Loucy (cell line): ENCODE measurements at regions not wholly inside any gene's neighbourhood (a gene's known extent, or its start where the extent isn't known, plus 50 kb on each side); places are given as distances from the start of the nearest gene placed in this dataset.
"Not testable (repeated sequence)": the region's sequence is repeated elsewhere in the genome, so short reads cannot be mapped to it uniquely, and the experiment has no call there.

ENCODE experiments used
- H2AFZ ChIP-seq: fragments of 200-600 bp; sonication (generic); 2 replicates; pipeline ENCODE4 v1.6.0; 2016; ENCODE audit warnings: antibody characterized with exemption, mild to moderate bottlenecking, low read length, moderate library complexity
- H3F3A ChIP-seq: fragments of 200-600 bp; 2 replicates; pipeline ENCODE4 v1.6.0; 2016; ENCODE audit warnings: antibody characterized with exemption, low read depth, mild to moderate bottlenecking
- H3K27me3 ChIP-seq: fragments of 200-600 bp; sonication (generic); 2 replicates; pipeline ENCODE4 v1.6.1; 2014; ENCODE audit warnings: low read length, mild to moderate bottlenecking; ENCODE audit not compliant: insufficient read depth, poor library complexity, severe bottlenecking
- H3K36me3 ChIP-seq: fragments of 200-600 bp; sonication (generic); 2 replicates; pipeline ENCODE4 v1.6.1; 2016; ENCODE audit warnings: low read length; ENCODE audit not compliant: insufficient read depth
- H3K4me1 ChIP-seq: fragments of 200-600 bp; sonication (generic); 2 replicates; pipeline ENCODE4 v1.5.1; 2014; ENCODE audit warnings: low read length, mild to moderate bottlenecking; ENCODE audit not compliant: insufficient read depth, poor library complexity, severe bottlenecking
- H3K4me2 ChIP-seq: fragments of 200-600 bp; sonication (generic); 2 replicates; pipeline ENCODE4 v1.6.0; 2014; ENCODE audit warnings: antibody characterized with exemption, low read length, low read depth, mild to moderate bottlenecking; ENCODE audit not compliant: poor library complexity, severe bottlenecking
- H3K4me3 ChIP-seq: fragments of 200-600 bp; sonication (generic); 2 replicates; pipeline ENCODE4 v1.5.1; 2014; ENCODE audit warnings: low read length, mild to moderate bottlenecking, mixed read lengths; ENCODE audit not compliant: poor library complexity, severe bottlenecking
- H3K79me2 ChIP-seq: fragments of 200-600 bp; sonication (generic); 2 replicates; pipeline ENCODE4 v1.6.1; 2014; ENCODE audit warnings: low read length; ENCODE audit not compliant: insufficient read depth
- H3K9ac ChIP-seq: fragments of 200-600 bp; sonication (generic); 2 replicates; pipeline ENCODE4 v1.6.0; 2014; ENCODE audit warnings: mild to moderate bottlenecking, low read depth, low read length, moderate library complexity; ENCODE audit not compliant: poor library complexity, severe bottlenecking
- H3K9me2 ChIP-seq: fragments of 200-600 bp; sonication (generic); replicated peaks from 2 replicates; pipeline ENCODE4 v1.6.1; 2016; ENCODE audit warnings: low read depth, low read length, mixed read lengths
- H3K9me3 ChIP-seq: fragments of 200-600 bp; sonication (generic); 2 replicates; pipeline ENCODE4 v1.6.1; 2014; ENCODE audit warnings: mild to moderate bottlenecking, antibody characterized with exemption, low read length, low read depth; ENCODE audit not compliant: insufficient read depth
- H4K20me1 ChIP-seq: fragments of 200-600 bp; sonication (generic); 2 replicates; pipeline ENCODE4 v1.6.0; 2014; ENCODE audit warnings: antibody characterized with exemption, low read length, mild to moderate bottlenecking; ENCODE audit not compliant: insufficient read depth, poor library complexity, severe bottlenecking
- EZH2phosphoT487 ChIP-seq: fragments of 200-600 bp; IDR thresholded peaks from 2 replicates; pipeline ENCODE4 v1.6.1; 2018; ENCODE audit warnings: antibody characterized with exemption, mild to moderate bottlenecking, moderate library complexity, borderline replicate concordance
- TF ChIP-seq, protein P1 (sequence below): fragments of 200-600 bp; sonication (generic); conservative IDR thresholded peaks from 2 replicates; pipeline ENCODE4 v1.5.1; 2014; ENCODE audit warnings: mild to moderate bottlenecking, antibody characterized with exemption, low read length

GRCh38 chr20:6333110-6333509 is 210.3 kb upstream of the FERMT1 start:
- Histone ChIP-seq H3K4me3 (no peak overlapping the region), H3K36me3 (no peaks in the 10 kb centered on the region), H3K4me1 (no peaks in the 10 kb centered on the region), H4K20me1 (no peaks in the 10 kb centered on the region), H3K9ac (no peak overlapping the region), H3K4me2 (no peak overlapping the region), H3K79me2 (no peaks in the 10 kb centered on the region), H3K9me2 (no peaks in the 10 kb centered on the region), H3F3A (no peaks in the 10 kb centered on the region), H3K27me3 (no peaks in the 10 kb centered on the region), H2AFZ (no peak overlapping the region), H3K9me3 (no peaks in the 10 kb centered on the region; the same call in 1 of the 2 replicates)
- no peak for TF ChIP-seq EZH2phosphoT487
- TF ChIP-seq, protein P1, sequence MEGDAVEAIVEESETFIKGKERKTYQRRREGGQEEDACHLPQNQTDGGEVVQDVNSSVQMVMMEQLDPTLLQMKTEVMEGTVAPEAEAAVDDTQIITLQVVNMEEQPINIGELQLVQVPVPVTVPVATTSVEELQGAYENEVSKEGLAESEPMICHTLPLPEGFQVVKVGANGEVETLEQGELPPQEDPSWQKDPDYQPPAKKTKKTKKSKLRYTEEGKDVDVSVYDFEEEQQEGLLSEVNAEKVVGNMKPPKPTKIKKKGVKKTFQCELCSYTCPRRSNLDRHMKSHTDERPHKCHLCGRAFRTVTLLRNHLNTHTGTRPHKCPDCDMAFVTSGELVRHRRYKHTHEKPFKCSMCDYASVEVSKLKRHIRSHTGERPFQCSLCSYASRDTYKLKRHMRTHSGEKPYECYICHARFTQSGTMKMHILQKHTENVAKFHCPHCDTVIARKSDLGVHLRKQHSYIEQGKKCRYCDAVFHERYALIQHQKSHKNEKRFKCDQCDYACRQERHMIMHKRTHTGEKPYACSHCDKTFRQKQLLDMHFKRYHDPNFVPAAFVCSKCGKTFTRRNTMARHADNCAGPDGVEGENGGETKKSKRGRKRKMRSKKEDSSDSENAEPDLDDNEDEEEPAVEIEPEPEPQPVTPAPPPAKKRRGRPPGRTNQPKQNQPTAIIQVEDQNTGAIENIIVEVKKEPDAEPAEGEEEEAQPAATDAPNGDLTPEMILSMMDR = no peak

- H3K79me2 ChIP-seq = not testable (repeated sequence)
Observed at GRCh38 chr20:6321235-6321634, 198.4 kb upstream of the FERMT1 start.

DNA sequence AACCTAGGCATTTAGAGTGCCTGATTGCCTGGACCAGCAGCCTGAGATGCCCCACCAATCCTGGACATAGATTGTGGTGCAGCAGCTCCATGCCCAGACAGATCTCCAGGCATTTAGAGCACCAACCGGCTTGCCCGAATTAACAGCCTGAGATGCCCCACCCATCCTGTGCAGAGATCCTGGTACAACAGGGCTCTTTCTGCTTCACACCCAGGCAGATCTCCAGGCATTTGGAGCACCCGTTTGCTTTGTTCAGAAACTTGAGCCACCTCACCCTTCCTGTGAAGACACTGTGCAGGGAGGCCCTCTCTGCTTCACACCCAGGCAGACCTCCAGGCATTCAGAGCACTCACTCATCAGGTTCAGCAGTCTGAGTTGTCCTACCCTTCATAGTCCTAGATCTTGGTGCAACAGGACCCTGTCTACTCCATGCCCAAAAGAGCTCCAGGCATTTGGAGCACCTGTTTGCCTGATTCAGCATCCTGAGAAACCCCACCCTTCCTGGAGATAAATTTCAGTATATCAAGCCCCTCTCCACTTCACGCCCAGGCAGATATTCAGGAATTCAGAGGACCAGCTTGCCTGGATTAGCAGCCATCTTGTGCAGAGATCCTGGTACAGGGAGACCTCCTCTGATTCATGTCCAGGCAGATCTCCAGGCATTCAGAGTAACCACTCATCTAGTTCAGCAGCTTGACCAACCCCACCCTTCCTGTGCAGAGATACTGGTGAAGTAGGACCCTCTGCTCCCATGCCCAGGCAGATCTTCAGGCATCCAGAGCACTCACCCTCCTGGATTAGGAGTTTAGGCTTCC is 189.2 kb upstream of the FERMT1 start:
- no peaks in the 10 kb centered on the region for H3K27me3 ChIP-seq

More at GRCh38 chr20:6321235-6321634, 198.4 kb upstream of the FERMT1 start:
- not testable (repeated sequence) for H3F3A ChIP-seq, H3K9me3 ChIP-seq, H3K36me3 ChIP-seq, H3K27me3 ChIP-seq, H3K4me3 ChIP-seq, H2AFZ ChIP-seq, H4K20me1 ChIP-seq, H3K4me2 ChIP-seq, H3K4me1 ChIP-seq, H3K9ac ChIP-seq, H3K9me2 ChIP-seq

More for the DNA sequence above, 189.2 kb upstream of the FERMT1 start:
- Histone ChIP-seq H3K4me2 (no peak overlapping the region), H3K4me1 (no peaks in the 10 kb centered on the region), H3K79me2 (no peaks in the 10 kb centered on the region), H3K9me2 (no peaks in the 10 kb centered on the region), H3K9me3 (no peaks in the 10 kb centered on the region), H3K9ac (no peak overlapping the region), H3K36me3 (no peaks in the 10 kb centered on the region), H3K4me3 (no peak overlapping the region), H3F3A (no peaks in the 10 kb centered on the region), H2AFZ (no peak overlapping the region), H4K20me1 (no peaks in the 10 kb centered on the region)
- TF ChIP-seq, protein P1 = no peak
- no peak for TF ChIP-seq EZH2phosphoT487
